Keratinocyte (primary cell): ENCODE measurements at regions not wholly inside any gene's neighbourhood (a gene's known extent, or its start where the extent isn't known, plus 50 kb on each side); places are given as distances from the start of the nearest gene placed in this dataset.

ENCODE experiments used
- CTCF ChIP-seq, 3 experiments: IDR thresholded peaks in 1 of 3; conservative IDR thresholded peaks in 1 of 3; optimal IDR thresholded peaks in 1 of 3; 2 replicates in 2 of 3; 3 replicates in 1 of 3; pipeline versions ENCODE3 to v1.5.1; 2011; ENCODE audit warnings: low read length in 3 of 3, mild to moderate bottlenecking in 3 of 3, moderate library complexity in 2 of 3, control low read depth in 1 of 3, inconsistent platforms in 1 of 3; ENCODE audit not compliant: insufficient read depth in 2 of 3; ENCODE audit errors: extremely low read depth in 1 of 3
- EZH2 ChIP-seq: IDR thresholded peaks from one replicate; pipeline ENCODE4 v1.6.1; 2012; ENCODE audit warnings: inconsistent platforms, mild to moderate bottlenecking, low read length, moderate library complexity

- TF ChIP-seq CTCF (optimal IDR thresholded peaks at IDR 0.05 in 1 of 3, IDR thresholded peaks at IDR 0.05 in 1 of 3, conservative IDR thresholded peaks at IDR 0.05 in 1 of 3; ENCODE audit: extremely low read depth in 1 of 3, insufficient read depth in 2 of 3, low read length in 3 of 3) (no peak), EZH2 (no peak)
Observed at GRCh38 chr17:74010903-74011302, 192.6 kb upstream of the RPL38 start.
